GM21381 (cell line): ENCODE measurements at regions not wholly inside any gene's neighbourhood (a gene's known extent, or its start where the extent isn't known, plus 50 kb on each side); places are given as distances from the start of the nearest gene placed in this dataset.

Experiments
- ATAC-seq: cut with Tn5 transposase; IDR thresholded peaks from one replicate; pipeline ENCODE4 v1.9.1; 2021; ENCODE audit warnings: mild to moderate bottlenecking, moderate library complexity; ENCODE audit not compliant: unreplicated experiment

GRCh38 chr10:20962165-20962564 lies 65.1 kb upstream of the NEBL start:
- no peak for ATAC-seq

GRCh38 chr10:20959242-20959641 lies 62.1 kb upstream of the NEBL start:
- ATAC-seq: no peak

- no peak for ATAC-seq
These were observed 61.7 kb upstream of the NEBL start for GRCh38 chr10:20958764-20959163.

GRCh38 chr10:20958225-20958624 lies 61.1 kb upstream of the NEBL start:
- no peak for ATAC-seq

- ATAC-seq: no peak
These were observed 60.6 kb upstream of the NEBL start for GRCh38 chr10:20957744-20958143.

GRCh38 chr10:20956843-20957242 lies 59.7 kb upstream of the NEBL start:
- no peak for ATAC-seq

GRCh38 chr10:20955355-20955893 lies 58.3 kb upstream of the NEBL start:
- ATAC-seq: no peak

- no peak for ATAC-seq
These were observed 57.4 kb upstream of the NEBL start for GRCh38 chr10:20954519-20954918.

GRCh38 chr10:20953120-20953519 lies 56.0 kb upstream of the NEBL start:
- no peak for ATAC-seq

GRCh38 chr10:20949967-20950366 lies 52.9 kb upstream of the NEBL start:
- no peak for ATAC-seq

GRCh38 chr10:20948686-20949327 lies 51.7 kb upstream of the NEBL start:
- peak; percentile 62 for ATAC-seq
